AG09309 (cell line): ENCODE measurements at regions not wholly inside any gene's neighbourhood (a gene's known extent, or its start where the extent isn't known, plus 50 kb on each side); places are given as distances from the start of the nearest gene placed in this dataset.
"Not testable (repeated sequence)": the region's sequence is repeated elsewhere in the genome, so short reads cannot be mapped to it uniquely, and the experiment has no call there.

Source experiments
- DNase-seq: peaks from one replicate; pipeline ENCODE4 v3.0.0-alpha.2; 2010; ENCODE audit warnings: low read depth
- H3K4me3 ChIP-seq: 2 replicates; pipeline ENCODE4 v1.5.1; 2011; ENCODE audit warnings: mild to moderate bottlenecking, low read depth, low read length, moderate library complexity; ENCODE audit not compliant: control insufficient read depth
- CTCF ChIP-seq: IDR thresholded peaks from 2 replicates; pipeline ENCODE4 v1.5.1; 2011; ENCODE audit warnings: mild to moderate bottlenecking, low read depth, low read length, inconsistent platforms; ENCODE audit not compliant: insufficient read depth, control insufficient read depth; ENCODE audit errors: missing control alignments

- no peak for TF ChIP-seq CTCF
- no peak overlapping the region for H3K4me3 ChIP-seq
- DNase-seq = no peak
Observed at GRCh38 chr20:52075400-52075799, 116.2 kb downstream of the ZFP64 start.

GRCh38 chr20:52071136-52071535 is 120.4 kb downstream of the ZFP64 start:
- no peak overlapping the region for H3K4me3 ChIP-seq
- TF ChIP-seq CTCF = no peak
- DNase-seq = no peak

GRCh38 chr20:52064931-52065330 is 126.6 kb downstream of the ZFP64 start:
- DNase-seq = no peak
- H3K4me3 ChIP-seq = no peak overlapping the region
- TF ChIP-seq CTCF = no peak

- no peak for DNase-seq
- TF ChIP-seq CTCF = no peak
- no peak overlapping the region for H3K4me3 ChIP-seq
Observed at GRCh38 chr20:52062452-52063209, 128.9 kb downstream of the ZFP64 start.

- peak; percentile 63 for TF ChIP-seq CTCF
- no peak for DNase-seq
- no peak overlapping the region for H3K4me3 ChIP-seq
Observed at GRCh38 chr20:52060794-52061714, 130.5 kb downstream of the ZFP64 start.

GRCh38 chr20:52057133-52057532 is 134.4 kb downstream of the ZFP64 start:
- H3K4me3 ChIP-seq, DNase-seq: not testable (repeated sequence)
